Frontal cortex (tissue), 4 donors: ENCODE measurements at regions not wholly inside any gene's neighbourhood (a gene's known extent, or its start where the extent isn't known, plus 50 kb on each side); places are given as distances from the start of the nearest gene placed in this dataset.

Source experiments
- DNase-seq, 2 donors: peaks; one replicate each; pipeline ENCODE4 v3.0.0; 2012; ENCODE audit warnings: low spot score in 2 of 2
- FAIRE-seq: peaks from 2 replicates; lab custom pipeline; 2012; peaks lifted over from hg19 to GRCh38; lab: Jason Lieb, UNC
- small RNA-seq: library from RNA; depleted of rRNA; stranded (forward); fragments of <200 nt; gene quantifications from one replicate; pipeline ENCODE3, GENCODE V24; 2014
- donor health status: control.
- donor health status: control.
- donor health status: control.

DNA sequence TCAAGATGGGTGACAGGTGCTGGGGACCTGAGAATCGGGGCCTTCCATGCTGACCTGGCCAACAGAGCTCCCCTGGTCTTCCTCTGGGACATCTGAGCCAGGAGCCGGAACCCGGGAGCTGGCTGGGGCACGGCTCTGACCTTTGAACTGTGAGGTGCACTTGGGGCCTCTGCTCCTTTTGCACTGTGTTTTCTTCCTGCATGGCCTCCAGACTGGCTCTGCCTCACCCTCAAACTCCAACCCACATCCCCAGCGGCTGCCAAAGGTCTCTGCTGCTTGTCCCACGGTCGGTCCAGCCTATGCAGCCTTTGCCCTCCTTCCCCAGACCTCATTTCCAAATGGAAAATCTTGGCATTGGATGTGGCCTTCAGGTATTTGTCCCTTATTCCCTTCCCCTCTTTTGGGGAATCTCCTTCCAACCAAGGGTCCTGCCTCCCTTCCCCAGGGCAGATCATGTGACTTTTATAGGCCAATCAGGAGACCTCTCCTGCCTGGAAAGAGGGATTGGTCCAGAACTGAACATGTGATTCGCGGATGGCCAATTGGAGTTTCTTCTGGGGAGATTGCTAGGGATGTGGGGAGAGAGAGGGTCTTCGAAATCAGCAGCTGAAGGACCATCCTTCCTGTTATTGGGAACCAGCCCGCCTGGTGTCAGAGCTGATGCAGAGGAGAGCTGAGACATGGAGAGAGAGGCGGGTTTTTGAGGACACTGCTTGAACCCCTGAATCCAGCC is 117.9 kb downstream of the CYLD start:
- FAIRE-seq (no peak), DNase-seq (no peak)

DNA sequence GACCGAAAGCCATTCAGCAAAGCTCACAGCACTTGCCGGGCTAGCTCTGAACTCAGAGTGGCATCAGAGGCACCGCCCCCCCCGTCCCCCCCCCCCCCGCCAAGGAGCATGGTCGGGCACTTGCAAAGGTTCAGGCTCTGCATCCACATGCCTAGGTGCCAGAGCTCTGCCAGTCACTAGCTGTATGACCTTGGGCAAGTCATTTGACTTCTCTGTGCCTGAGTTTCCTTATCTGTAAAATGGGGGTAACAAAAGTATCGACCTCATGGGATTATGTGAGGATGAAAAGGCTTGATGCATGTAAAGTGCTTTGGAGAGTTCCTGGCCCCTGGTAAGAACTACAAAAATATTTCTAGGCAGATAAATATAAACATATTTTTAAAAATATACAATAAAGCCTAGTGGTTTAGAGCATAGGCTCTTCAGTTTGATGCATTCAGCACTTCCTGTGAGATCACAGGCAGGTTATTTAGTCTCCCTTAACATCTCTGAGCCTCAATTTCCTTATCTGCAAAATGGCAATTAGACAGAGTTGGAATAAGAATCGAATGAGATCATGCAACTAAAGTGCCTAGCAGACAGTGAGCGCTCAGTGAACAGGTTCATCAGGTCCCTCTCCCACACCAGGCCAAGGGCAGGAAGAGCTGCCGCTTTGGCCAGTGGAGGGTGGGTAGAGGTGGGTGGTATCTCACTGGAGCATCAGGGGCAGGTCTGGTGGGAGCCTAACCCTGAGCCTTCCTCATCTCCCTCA is 117.2 kb downstream of the CYLD start:
- FAIRE-seq (no peak), DNase-seq (no peak)

DNA sequence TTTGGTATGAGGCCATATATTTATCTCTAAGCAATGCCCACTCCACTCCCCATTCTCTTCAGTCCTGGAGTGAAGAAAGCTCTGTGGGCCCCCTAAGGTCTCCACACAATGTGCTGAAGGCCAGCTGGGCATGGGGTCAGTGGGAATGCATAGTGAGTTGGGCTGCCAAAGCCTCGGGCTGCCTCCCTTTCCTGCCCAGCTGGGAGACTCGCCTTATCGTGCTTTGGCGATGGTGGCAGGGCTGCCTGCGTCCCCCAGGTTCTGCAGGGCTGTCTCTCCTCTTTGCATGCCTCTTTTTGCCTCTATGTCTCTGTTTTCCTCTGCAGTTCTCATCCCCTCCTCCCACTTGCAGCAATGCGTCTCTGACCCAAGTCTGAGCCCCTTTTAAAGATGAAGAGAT is 116.5 kb downstream of the CYLD start:
- DNase-seq (no peak), FAIRE-seq (no peak)

DNA sequence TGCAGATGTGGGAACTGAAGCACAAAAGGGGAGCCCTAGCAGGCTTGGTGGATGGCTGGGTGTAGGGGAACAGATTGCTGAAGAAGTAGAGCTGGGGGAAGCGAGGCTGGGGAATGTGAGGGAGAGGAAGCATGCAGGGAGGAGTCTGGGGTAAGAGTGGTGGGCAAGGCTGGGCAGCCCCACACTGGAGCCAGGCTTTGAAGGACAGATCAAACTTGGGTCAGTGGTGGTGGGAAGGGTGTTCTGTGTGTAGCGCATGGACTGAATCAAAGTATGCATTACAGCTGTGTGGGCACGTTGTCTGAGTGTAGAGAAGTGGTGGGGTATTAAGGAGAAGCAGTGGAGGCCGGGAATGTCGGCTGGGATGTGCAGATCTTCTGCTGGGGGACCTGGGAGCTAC is 116.0 kb downstream of the CYLD start:
- FAIRE-seq (no peak), DNase-seq (no peak)

DNA sequence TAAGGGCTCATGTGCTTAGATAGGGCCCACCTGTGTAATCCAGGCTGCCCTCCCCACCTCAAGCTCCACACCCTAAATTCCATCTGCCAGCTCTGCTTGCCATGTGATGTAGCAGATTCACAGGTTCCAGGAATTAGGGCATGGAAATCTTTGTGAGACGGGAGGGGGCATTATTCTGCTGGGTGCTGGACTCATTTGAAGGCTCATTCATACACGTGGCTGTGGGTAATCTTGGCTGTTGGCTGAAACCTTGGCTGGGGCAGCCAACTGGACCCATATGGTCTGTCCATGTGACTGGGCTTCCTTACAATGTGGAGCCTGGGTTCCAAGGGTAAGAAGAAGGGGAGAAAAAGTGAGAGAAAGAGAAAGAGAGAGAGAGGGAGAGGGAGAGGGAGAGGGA is 115.1 kb downstream of the CYLD start:
- no peak for DNase-seq
- FAIRE-seq, result no peak

DNA sequence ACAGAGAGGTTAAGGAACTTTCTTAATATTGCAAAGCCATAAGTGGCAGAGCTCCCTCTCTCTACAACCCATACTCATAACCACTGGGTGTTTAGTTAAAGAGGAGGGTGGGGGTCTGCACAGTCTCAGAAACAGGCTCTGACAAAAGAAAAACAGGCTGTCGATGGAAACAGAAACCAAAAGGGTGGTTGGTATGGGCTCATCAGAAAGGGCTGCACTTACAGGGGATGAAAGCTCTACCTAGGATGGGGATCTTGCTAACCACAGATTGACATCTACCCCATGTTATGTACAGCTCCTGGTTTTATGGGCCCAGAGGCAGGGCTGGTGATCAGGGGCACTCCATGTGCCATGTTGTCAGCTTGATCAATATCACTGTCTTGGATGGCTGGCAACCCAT is 111.4 kb downstream of the CYLD start:
- FAIRE-seq (no peak), DNase-seq (no peak)

Small RNA genes in the stretch of these regions (small RNA-seq; reads per million reads assigned to genes)
- 1.1 reads per million, percentile 69 among the genes with 10 or more reads in this experiment for gene RNA5SP426
